ENCODE measurements at regions not wholly inside any gene's neighbourhood (a gene's known extent, or its start where the extent isn't known, plus 50 kb on each side); places are given as distances from the start of the nearest gene placed in this dataset.

GRCh38 chr11:23227078-23227445 lies 366.8 kb upstream of the CCDC179 start:
- Mint-ChIP-seq H3K9me3 (no peaks in the 10 kb centered on the region), H3K27ac (peak overlapping the region in 2 of 3 experiments; percentile 16 to 57), H3K36me3 (ENCODE audit: low read depth) (no peaks in the 10 kb centered on the region), H3K4me1 (peaks cover 7% of the 10 kb centered on the region), H3K27me3 (ENCODE audit: low read depth) (no peaks in the 10 kb centered on the region), H3K4me3 (no peak overlapping the region)
- no peak for TF ChIP-seq CTCF (IDR thresholded peaks at IDR 0.05; ENCODE audit: unreplicated experiment in 3 of 3)

- H3K4me3 Mint-ChIP-seq, result no peak overlapping the region
- H3K4me1 Mint-ChIP-seq, result peaks cover 18% of the 10 kb centered on the region
- peak overlapping the region; percentile 76 to 88 (median 86) for H3K27ac Mint-ChIP-seq
- H3K9me3 Mint-ChIP-seq, result no peaks in the 10 kb centered on the region
- H3K36me3 Mint-ChIP-seq (ENCODE audit: low read depth), result no peaks in the 10 kb centered on the region
- TF ChIP-seq CTCF (IDR thresholded peaks at IDR 0.05; ENCODE audit: unreplicated experiment in 3 of 3), result no peak
- no peaks in the 10 kb centered on the region for H3K27me3 Mint-ChIP-seq (ENCODE audit: low read depth)
Measured at GRCh38 chr11:23232652-23233051, 372.4 kb upstream of the CCDC179 start.

- Mint-ChIP-seq H3K27me3 (ENCODE audit: low read depth) (no peaks in the 10 kb centered on the region), H3K4me3 (no peak overlapping the region), H3K9me3 (no peaks in the 10 kb centered on the region), H3K27ac (peak overlapping the region; percentile 76 to 88 (median 86)), H3K4me1 (peaks cover 22% of the 10 kb centered on the region), H3K36me3 (ENCODE audit: low read depth) (no peaks in the 10 kb centered on the region)
- TF ChIP-seq CTCF (IDR thresholded peaks at IDR 0.05; ENCODE audit: unreplicated experiment in 3 of 3), result no peak
Measured at GRCh38 chr11:23233075-23233474, 372.8 kb upstream of the CCDC179 start.

GRCh38 chr11:23236826-23237555 lies 376.7 kb upstream of the CCDC179 start:
- H3K4me1 Mint-ChIP-seq, result peaks cover 22% of the 10 kb centered on the region
- TF ChIP-seq CTCF (IDR thresholded peaks at IDR 0.05; ENCODE audit: unreplicated experiment in 3 of 3), result no peak
- H3K27me3 Mint-ChIP-seq (ENCODE audit: low read depth), result no peaks in the 10 kb centered on the region
- no peaks in the 10 kb centered on the region for H3K9me3 Mint-ChIP-seq
- no peaks in the 10 kb centered on the region for H3K36me3 Mint-ChIP-seq (ENCODE audit: low read depth)
- H3K27ac Mint-ChIP-seq, result peak overlapping the region in 2 of 3 experiments; percentile 52 to 67
- H3K4me3 Mint-ChIP-seq, result no peak overlapping the region

GRCh38 chr11:23252426-23252825 lies 392.2 kb upstream of the CCDC179 start:
- TF ChIP-seq CTCF (IDR thresholded peaks at IDR 0.05; ENCODE audit: unreplicated experiment in 3 of 3), result no peak
- Mint-ChIP-seq H3K9me3 (peaks cover 3% of the 10 kb centered on the region), H3K27me3 (ENCODE audit: low read depth) (no peaks in the 10 kb centered on the region), H3K27ac (no peak overlapping the region), H3K4me1 (no peaks in the 10 kb centered on the region), H3K36me3 (ENCODE audit: low read depth) (no peaks in the 10 kb centered on the region), H3K4me3 (no peak overlapping the region)

GRCh38 chr11:23257088-23257487 lies 396.8 kb upstream of the CCDC179 start:
- Mint-ChIP-seq H3K27ac (no peak overlapping the region), H3K4me1 (no peaks in the 10 kb centered on the region), H3K36me3 (ENCODE audit: low read depth) (no peaks in the 10 kb centered on the region), H3K27me3 (ENCODE audit: low read depth) (no peaks in the 10 kb centered on the region), H3K4me3 (no peak overlapping the region), H3K9me3 (peaks cover 4% of the 10 kb centered on the region)
- no peak for TF ChIP-seq CTCF (IDR thresholded peaks at IDR 0.05; ENCODE audit: unreplicated experiment in 3 of 3)
